GM23248 (cell line): ENCODE measurements at regions not wholly inside any gene's neighbourhood (a gene's known extent, or its start where the extent isn't known, plus 50 kb on each side); places are given as distances from the start of the nearest gene placed in this dataset.
A peak's percentile ranks its signal among the peaks of the same experiment; 100 is the strongest.
"Not testable (repeated sequence)": the region's sequence is repeated elsewhere in the genome, so short reads cannot be mapped to it uniquely, and the experiment has no call there.

Experiments used
- DNase-seq: peaks from one replicate; pipeline ENCODE4 v3.0.0-alpha.2; 2015
- H2AFZ ChIP-seq: fragments of 200-600 bp; sonication (generic); 2 replicates; pipeline ENCODE4 v1.6.1; 2016; ENCODE audit warnings: antibody characterized with exemption
- H3F3A ChIP-seq: fragments of 200-600 bp; sonication (generic); 2 replicates; pipeline ENCODE4 v1.6.1; 2016; ENCODE audit warnings: mild to moderate bottlenecking, antibody characterized with exemption, mixed run types; ENCODE audit not compliant: insufficient read depth
- H3K27ac ChIP-seq: fragments of 200-600 bp; sonication (generic); 2 replicates; pipeline ENCODE4 v1.5.1; 2016; ENCODE audit warnings: mild to moderate bottlenecking
- H3K27me3 ChIP-seq: fragments of 200-600 bp; sonication (generic); replicated peaks from 2 replicates; pipeline ENCODE4 v1.6.1; 2016; ENCODE audit warnings: mild to moderate bottlenecking; ENCODE audit not compliant: insufficient read depth
- H3K36me3 ChIP-seq: fragments of 200-600 bp; sonication (generic); 2 replicates; pipeline ENCODE4 v1.6.1; 2016; ENCODE audit warnings: low read depth, mild to moderate bottlenecking
- H3K4me1 ChIP-seq: fragments of 200-600 bp; sonication (generic); 2 replicates; pipeline ENCODE4 v1.6.1; 2016; ENCODE audit warnings: mild to moderate bottlenecking; ENCODE audit not compliant: insufficient read depth
- H3K4me2 ChIP-seq: fragments of 200-600 bp; sonication (generic); one replicate; pipeline ENCODE4 v1.6.1; 2016; ENCODE audit warnings: mild to moderate bottlenecking; ENCODE audit not compliant: unreplicated experiment
- H3K4me3 ChIP-seq: fragments of 200-600 bp; sonication (generic); 2 replicates; pipeline ENCODE4 v1.5.1; 2016; ENCODE audit warnings: mild to moderate bottlenecking
- H3K79me2 ChIP-seq: fragments of 200-600 bp; sonication (generic); 2 replicates; pipeline ENCODE4 v1.6.1; 2016; ENCODE audit warnings: mild to moderate bottlenecking; ENCODE audit not compliant: insufficient read depth
- H3K9ac ChIP-seq: fragments of 200-600 bp; sonication (generic); 2 replicates; pipeline ENCODE4 v1.6.1; 2016; ENCODE audit warnings: mild to moderate bottlenecking
- H3K9me2 ChIP-seq: fragments of 200-600 bp; sonication (generic); 2 replicates; pipeline ENCODE4 v1.6.1; 2016; ENCODE audit warnings: mixed run types, mild to moderate bottlenecking, moderate library complexity; ENCODE audit not compliant: insufficient read depth
- H3K9me3 ChIP-seq: fragments of 200-600 bp; sonication (generic); one replicate; pipeline ENCODE4 v1.6.1; 2017; ENCODE audit warnings: low read depth
- H4K20me1 ChIP-seq: fragments of 200-600 bp; sonication (generic); 2 replicates; pipeline ENCODE4 v1.6.0; 2016; ENCODE audit not compliant: insufficient read depth
- EZH2 ChIP-seq: fragments of 200-600 bp; sonication (generic); IDR thresholded peaks from 2 replicates; pipeline ENCODE4 v1.6.1; 2018; ENCODE audit warnings: antibody characterized with exemption, mild to moderate bottlenecking; ENCODE audit not compliant: insufficient read depth, poor library complexity, severe bottlenecking
- EZH2phosphoT487 ChIP-seq: fragments of 200-600 bp; sonication (generic); IDR thresholded peaks from 2 replicates; pipeline ENCODE4 v1.6.1; 2018; ENCODE audit warnings: antibody characterized with exemption, moderate library complexity, mild to moderate bottlenecking, low read depth; ENCODE audit not compliant: insufficient read depth
- WGBS, 2 experiments: methylation state at CpG; one replicate each; pipeline ENCODE4 v1.1.6; 2015 to 2017; ENCODE audit warnings: low lambda C conversion rate in 2 of 2, low coverage in 1 of 2; ENCODE audit errors: missing lambda C conversion rate in 2 of 2; 5-methylcytosine and 5-hydroxymethylcytosine counted together
- in situ Hi-C: fragments of 300-500 bp; cut with MboI; formaldehyde crosslinking; loops from 2 replicates; pipeline ENCODE4 v1.15.0; 2020

- Histone ChIP-seq H3K36me3 (no peaks in the 10 kb centered on the region), H3K9ac (no peak overlapping the region), H2AFZ (no peak overlapping the region), H3K27ac (no peak overlapping the region), H3K4me3 (no peak overlapping the region), H3K79me2 (no peaks in the 10 kb centered on the region), H3K9me3 (no peaks in the 10 kb centered on the region), H3K9me2 (no peaks in the 10 kb centered on the region), H3K4me2 (no peak overlapping the region), H3K27me3 (no peaks in the 10 kb centered on the region), H4K20me1 (no peaks in the 10 kb centered on the region), H3F3A (peaks cover 11% of the 10 kb centered on the region; the same call in 1 of the 2 replicates), H3K4me1 (peaks cover 19% of the 10 kb centered on the region)
- no peak for DNase-seq
- in situ Hi-C loops, result no loop called here
- WGBS, 2 experiments, result 61 to 65% methylated on average over 7 of the region's 7 CpGs
- TF ChIP-seq EZH2phosphoT487 (no peak), EZH2 (no peak)
Observed at GRCh38 chr20:40963505-40963845, 65.1 kb upstream of the TOP1 start.

GRCh38 chr20:40965671-40966070 is 63.0 kb upstream of the TOP1 start:
- peaks cover 11% of the 10 kb centered on the region; the same call in 1 of the 2 replicates for H3F3A ChIP-seq
- in situ Hi-C loops, result no loop called here
- no peaks in the 10 kb centered on the region for H4K20me1 ChIP-seq
- no peak overlapping the region for H3K4me3 ChIP-seq
- 67 to 77% methylated on average over 4 of the region's 4 CpGs for WGBS, 2 experiments
- H3K4me2 ChIP-seq, result no peak overlapping the region
- H3K27me3 ChIP-seq, result no peaks in the 10 kb centered on the region
- H3K9me3 ChIP-seq, result no peaks in the 10 kb centered on the region
- H3K4me1 ChIP-seq, result peaks cover 18% of the 10 kb centered on the region
- TF ChIP-seq EZH2, result no peak
- no peak for TF ChIP-seq EZH2phosphoT487
- H3K9ac ChIP-seq, result no peak overlapping the region
- no peak overlapping the region for H2AFZ ChIP-seq
- no peak for DNase-seq
- no peaks in the 10 kb centered on the region for H3K79me2 ChIP-seq
- H3K27ac ChIP-seq, result no peak overlapping the region
- no peaks in the 10 kb centered on the region for H3K36me3 ChIP-seq
- no peaks in the 10 kb centered on the region for H3K9me2 ChIP-seq

GRCh38 chr20:40966103-40966502 is 62.5 kb upstream of the TOP1 start:
- WGBS, 2 experiments, result 67 to 79% methylated on average over 2 of the region's 2 CpGs
- H2AFZ ChIP-seq, result no peak overlapping the region
- H3K4me3 ChIP-seq, result no peak overlapping the region
- no peaks in the 10 kb centered on the region for H3K27me3 ChIP-seq
- no peaks in the 10 kb centered on the region for H3K36me3 ChIP-seq
- H3K9ac ChIP-seq, result no peak overlapping the region
- in situ Hi-C loops, result no loop called here
- H3K4me1 ChIP-seq, result peaks cover 15% of the 10 kb centered on the region
- TF ChIP-seq EZH2, result no peak
- TF ChIP-seq EZH2phosphoT487, result no peak
- no peaks in the 10 kb centered on the region for H4K20me1 ChIP-seq
- H3K9me2 ChIP-seq, result no peaks in the 10 kb centered on the region
- no peak overlapping the region for H3K4me2 ChIP-seq
- H3F3A ChIP-seq, result peaks cover 11% of the 10 kb centered on the region; the same call in 1 of the 2 replicates
- DNase-seq, result no peak
- H3K9me3 ChIP-seq, result no peaks in the 10 kb centered on the region
- no peaks in the 10 kb centered on the region for H3K79me2 ChIP-seq
- no peak overlapping the region for H3K27ac ChIP-seq

- Histone ChIP-seq H3K9ac (no peak overlapping the region), H3K4me2 (no peak overlapping the region), H3F3A (peaks cover 5% of the 10 kb centered on the region; the same call in 1 of the 2 replicates), H3K79me2 (no peaks in the 10 kb centered on the region), H3K9me2 (no peaks in the 10 kb centered on the region), H3K4me3 (no peak overlapping the region), H3K27me3 (no peaks in the 10 kb centered on the region), H3K27ac (no peak overlapping the region), H3K9me3 (no peaks in the 10 kb centered on the region), H3K36me3 (no peaks in the 10 kb centered on the region), H4K20me1 (no peaks in the 10 kb centered on the region), H2AFZ (no peak overlapping the region), H3K4me1 (peaks cover 9% of the 10 kb centered on the region; the same call in 1 of the 2 replicates)
- no peak for TF ChIP-seq EZH2
- no peak for TF ChIP-seq EZH2phosphoT487
- 86 to 88% methylated on average over 9 of the region's 9 CpGs for WGBS, 2 experiments
- no peak for DNase-seq
- in situ Hi-C loops, result no loop called here
Observed at GRCh38 chr20:40966516-40967185, 62.0 kb upstream of the TOP1 start.

GRCh38 chr20:40967700-40968099 is 60.9 kb upstream of the TOP1 start:
- no peaks in the 10 kb centered on the region for H3K9me2 ChIP-seq
- no peak overlapping the region for H2AFZ ChIP-seq
- no peak overlapping the region for H3K4me2 ChIP-seq
- 0 out of 2 replicates have a peak, but pooled peaks cover 5% of the 10 kb centered on the region for H3K4me1 ChIP-seq
- H3K79me2 ChIP-seq, result no peaks in the 10 kb centered on the region
- no peak overlapping the region for H3K9ac ChIP-seq
- TF ChIP-seq EZH2 (no peak), EZH2phosphoT487 (no peak)
- DNase-seq, result no peak
- no peaks in the 10 kb centered on the region for H3K9me3 ChIP-seq
- 73 to 80% methylated on average over 4 of the region's 4 CpGs for WGBS, 2 experiments
- H3F3A ChIP-seq, result no peaks in the 10 kb centered on the region
- H3K36me3 ChIP-seq, result no peaks in the 10 kb centered on the region
- no peak overlapping the region for H3K27ac ChIP-seq
- in situ Hi-C loops, result no loop called here
- H3K4me3 ChIP-seq, result no peak overlapping the region
- H3K27me3 ChIP-seq, result no peaks in the 10 kb centered on the region
- H4K20me1 ChIP-seq, result no peaks in the 10 kb centered on the region

- H3K27me3 ChIP-seq, H3K9me3 ChIP-seq, H3K9me2 ChIP-seq, H3K4me1 ChIP-seq, H3F3A ChIP-seq, H4K20me1 ChIP-seq, H3K79me2 ChIP-seq, H3K27ac ChIP-seq, H3K36me3 ChIP-seq, in situ Hi-C loops: not testable (repeated sequence)
- peak overlapping the region; percentile 73 for H3K4me3 ChIP-seq
- H3K4me2 ChIP-seq, result peak overlapping the region; percentile 86
- peak overlapping the region; percentile 92 for H2AFZ ChIP-seq
- peak overlapping the region; percentile 49 for H3K9ac ChIP-seq
- WGBS, 2 experiments, result 9 to 10% methylated on average over 28 of the region's 28 CpGs
- peak; percentile 81 for DNase-seq
Observed at GRCh38 chr20:40968816-40969562, 59.6 kb upstream of the TOP1 start.
